B cell (primary cell): ENCODE measurements at regions not wholly inside any gene's neighbourhood (a gene's known extent, or its start where the extent isn't known, plus 50 kb on each side); places are given as distances from the start of the nearest gene placed in this dataset.

Experiments
- ATAC-seq: fragments of 200-7000 bp; cut with Tn5 transposase; one replicate; pipeline ENCODE4 v1.10.0; 2021; ENCODE audit warnings: low read depth, mild to moderate bottlenecking, moderate number of reproducible peaks, moderate library complexity
- CTCF ChIA-PET: fragments of 350-600 bp; sonication (Branson Sonifier 250); formaldehyde crosslinking; loops from one replicate; lab custom pipeline; 2021; ENCODE audit warnings: antibody characterized with exemption, inconsistent platforms; lab: Charles Lee
- POLR2A ChIA-PET: fragments of 350-600 bp; sonication (Branson Sonifier 250); formaldehyde crosslinking; loops from one replicate; lab custom pipeline; 2021; ENCODE audit warnings: antibody characterized with exemption; lab: Charles Lee
- DNase-seq: peaks from one replicate; pipeline ENCODE4 v3.0.0; 2013
- H2AFZ ChIP-seq: 2 replicates; pipeline ENCODE4 v1.6.1; 2012; ENCODE audit warnings: mild to moderate bottlenecking, low read depth, low read length; ENCODE audit not compliant: insufficient read depth, poor library complexity, severe bottlenecking
- H3K27ac ChIP-seq, 2 donors: 1 replicate in 1 of 2; 2 replicates in 1 of 2; pipeline ENCODE4 v1.5.1; 2012 to 2013; ENCODE audit warnings: low read length in 2 of 2, mild to moderate bottlenecking in 2 of 2, moderate library complexity in 1 of 2
- H3K27me3 ChIP-seq, 4 experiments: fragments of 200-600 bp in 1 of 4; sonication (generic) in 1 of 4; replicated peaks in 1 of 4; 1 replicate in 2 of 4; 2 replicates in 2 of 4; pipeline versions ENCODE4 v1.6.1 to v1.7.0; 2013 to 2016; ENCODE audit warnings: low read length in 3 of 4, mild to moderate bottlenecking in 2 of 4, mixed read lengths in 1 of 4, moderate library complexity in 1 of 4; ENCODE audit not compliant: insufficient read depth in 4 of 4, control insufficient read depth in 3 of 4; ENCODE audit errors: control extremely low read depth in 1 of 4
- H3K36me3 ChIP-seq, 2 experiments: replicated peaks in 1 of 2; 1 replicate in 1 of 2; 2 replicates in 1 of 2; pipeline versions ENCODE4 v1.6.1 to v1.7.1; 2013; ENCODE audit warnings: low read length in 1 of 2; ENCODE audit not compliant: insufficient read depth in 2 of 2, control insufficient read depth in 1 of 2; ENCODE audit errors: control extremely low read depth in 1 of 2, extremely low read depth in 1 of 2
- H3K4me1 ChIP-seq, 2 donors: fragments of 200-600 bp in 1 of 2; sonication (generic) in 1 of 2; 1 replicate in 1 of 2; 2 replicates in 1 of 2; pipeline versions ENCODE4 v1.5.1 to v1.6.1; 2013 to 2017; ENCODE audit warnings: low read length in 2 of 2; ENCODE audit not compliant: control insufficient read depth in 2 of 2, insufficient read depth in 2 of 2
- H3K4me2 ChIP-seq: replicated peaks from 2 replicates; pipeline ENCODE3; 2012; ENCODE audit warnings: mild to moderate bottlenecking, low read depth, low read length; ENCODE audit not compliant: poor library complexity, severe bottlenecking
- H3K4me3 ChIP-seq, 5 experiments: fragments of 200-600 bp in 1 of 5; sonication (generic) in 1 of 5; 1 replicate in 3 of 5; 2 replicates in 2 of 5; pipeline versions ENCODE4 v1.5.1 to v1.7.0; 2011 to 2016; ENCODE audit warnings: low read length in 4 of 5, mild to moderate bottlenecking in 4 of 5, low read depth in 2 of 5, control low read depth in 1 of 5, moderate library complexity in 1 of 5; ENCODE audit not compliant: insufficient read depth in 1 of 5; ENCODE audit errors: control extremely low read depth in 1 of 5, extremely low read depth in 1 of 5
- H3K79me2 ChIP-seq: fragments of 200-600 bp; sonication (generic); one replicate; pipeline ENCODE4 v1.6.0; 2016; ENCODE audit warnings: low read length; ENCODE audit not compliant: control insufficient read depth, insufficient read depth
- H3K9ac ChIP-seq: fragments of 200-600 bp; sonication (generic); 2 replicates; pipeline ENCODE4 v1.6.1; 2017; ENCODE audit warnings: mild to moderate bottlenecking, low read length, moderate library complexity
- H3K9me3 ChIP-seq, 3 donors: one replicate each; pipeline versions ENCODE4 v1.6.1 to v1.7.1; 2013; ENCODE audit warnings: low read length in 2 of 3; ENCODE audit not compliant: control insufficient read depth in 2 of 3, insufficient read depth in 1 of 3; ENCODE audit errors: control extremely low read depth in 1 of 3
- H4K20me1 ChIP-seq: 2 replicates; pipeline ENCODE4 v1.6.0; 2012; ENCODE audit warnings: mild to moderate bottlenecking, low read length; ENCODE audit not compliant: insufficient read depth, control insufficient read depth, poor library complexity, severe bottlenecking
- H3K27ac Mint-ChIP-seq: one replicate; pipeline ENCODE4 v1.8.0; 2021; ENCODE audit warnings: mixed read lengths
- H3K27me3 Mint-ChIP-seq: one replicate; pipeline ENCODE4 v1.8.0; 2021; ENCODE audit warnings: mixed read lengths
- H3K4me1 Mint-ChIP-seq: one replicate; pipeline ENCODE4 v1.8.0; 2021; ENCODE audit warnings: mixed read lengths
- H3K4me3 Mint-ChIP-seq: one replicate; pipeline ENCODE4 v1.8.0; 2021; ENCODE audit warnings: mixed read lengths
- H3K9me3 Mint-ChIP-seq: one replicate; pipeline ENCODE4 v1.8.0; 2022; ENCODE audit warnings: mixed read lengths; ENCODE audit not compliant: insufficient read depth
- EZH2 ChIP-seq: IDR thresholded peaks from 2 replicates; pipeline ENCODE4 v1.6.1; 2012; ENCODE audit warnings: borderline replicate concordance, low read depth, mild to moderate bottlenecking, moderate library complexity, low read length; ENCODE audit not compliant: insufficient read depth, poor library complexity, severe bottlenecking
- WGBS: methylation state at CpG from one replicate; pipeline ENCODE4 v1.1.5; 2013; ENCODE audit warnings: missing lambda C conversion rate; ENCODE audit not compliant: insufficient coverage; 5-methylcytosine and 5-hydroxymethylcytosine counted together
- intact Hi-C: fragments of 100-400 bp; cut with micrococcal nuclease; formaldehyde crosslinking; loops from one replicate; pipeline ENCODE4 v1.10.0; 2022
- TF ChIP-seq, protein P1 (sequence below): fragments of 200-600 bp; IDR thresholded peaks from one replicate; pipeline ENCODE4 v1.8.0; 2022; ENCODE audit warnings: antibody characterized with exemption, mild to moderate bottlenecking

DNA sequence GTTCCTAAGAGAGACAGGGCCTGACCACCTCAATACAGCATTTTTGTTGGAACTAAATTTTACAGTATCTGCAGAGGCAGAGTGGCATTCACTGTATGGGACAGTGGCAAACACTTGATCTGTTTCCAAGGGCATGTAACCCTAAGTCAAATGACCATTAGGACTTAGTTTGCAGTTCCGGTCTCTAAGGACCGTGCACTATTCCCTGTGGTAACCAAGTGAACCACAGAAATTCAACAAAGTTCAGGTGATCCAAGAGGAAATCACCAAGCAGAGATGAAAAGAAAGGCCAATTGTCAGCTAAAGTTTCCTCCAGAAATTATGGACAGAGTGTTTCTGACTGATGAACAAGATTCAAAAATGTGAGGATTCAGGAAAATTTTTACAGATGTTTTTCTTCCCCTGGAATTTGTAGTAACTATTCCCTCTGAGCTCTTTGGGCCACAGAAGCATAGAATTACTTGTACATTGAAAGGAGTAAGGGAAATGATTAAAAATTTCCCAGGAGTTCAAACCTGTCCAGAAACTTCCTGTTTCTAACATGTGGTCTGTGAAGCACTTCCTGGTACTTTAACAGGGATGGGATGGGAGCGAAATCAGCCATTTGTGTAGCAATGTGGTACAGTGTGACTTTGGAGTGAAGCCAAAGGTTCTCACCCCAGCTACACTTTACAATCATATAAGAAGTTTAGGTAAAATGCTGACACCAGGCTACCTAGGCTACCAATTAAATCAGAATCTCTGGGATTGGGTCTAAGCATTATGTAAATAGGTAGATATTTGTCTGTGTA lies 266.1 kb upstream of the MAP3K1 start:
- Histone ChIP-seq H3K4me1 (no peaks in the 10 kb centered on the region), H3K9ac (no peak overlapping the region), H3K9me3 (no peaks in the 10 kb centered on the region), H3K27me3 (no peaks in the 10 kb centered on the region), H4K20me1 (no peaks in the 10 kb centered on the region), H3K79me2 (no peaks in the 10 kb centered on the region), H3K4me2 (no peak overlapping the region), H3K4me3 (no peak overlapping the region), H3K27ac (no peak overlapping the region), H3K36me3 (no peaks in the 10 kb centered on the region), H2AFZ (no peak overlapping the region)
- WGBS = 92% methylated on average over 2 of the region's 3 CpGs
- no peak for ATAC-seq
- TF ChIP-seq, protein P1, sequence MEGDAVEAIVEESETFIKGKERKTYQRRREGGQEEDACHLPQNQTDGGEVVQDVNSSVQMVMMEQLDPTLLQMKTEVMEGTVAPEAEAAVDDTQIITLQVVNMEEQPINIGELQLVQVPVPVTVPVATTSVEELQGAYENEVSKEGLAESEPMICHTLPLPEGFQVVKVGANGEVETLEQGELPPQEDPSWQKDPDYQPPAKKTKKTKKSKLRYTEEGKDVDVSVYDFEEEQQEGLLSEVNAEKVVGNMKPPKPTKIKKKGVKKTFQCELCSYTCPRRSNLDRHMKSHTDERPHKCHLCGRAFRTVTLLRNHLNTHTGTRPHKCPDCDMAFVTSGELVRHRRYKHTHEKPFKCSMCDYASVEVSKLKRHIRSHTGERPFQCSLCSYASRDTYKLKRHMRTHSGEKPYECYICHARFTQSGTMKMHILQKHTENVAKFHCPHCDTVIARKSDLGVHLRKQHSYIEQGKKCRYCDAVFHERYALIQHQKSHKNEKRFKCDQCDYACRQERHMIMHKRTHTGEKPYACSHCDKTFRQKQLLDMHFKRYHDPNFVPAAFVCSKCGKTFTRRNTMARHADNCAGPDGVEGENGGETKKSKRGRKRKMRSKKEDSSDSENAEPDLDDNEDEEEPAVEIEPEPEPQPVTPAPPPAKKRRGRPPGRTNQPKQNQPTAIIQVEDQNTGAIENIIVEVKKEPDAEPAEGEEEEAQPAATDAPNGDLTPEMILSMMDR = no peak
- TF ChIP-seq EZH2 = no peak
- no peak overlapping the region for H3K27ac Mint-ChIP-seq
- no peaks in the 10 kb centered on the region for H3K9me3 Mint-ChIP-seq
- DNase-seq = no peak
- H3K27me3 Mint-ChIP-seq = no peaks in the 10 kb centered on the region
- no peak overlapping the region for H3K4me3 Mint-ChIP-seq
- ChIA-PET POLR2A (no interaction called here), CTCF (interaction anchor here (0.6 to 1.1 kb wide), 2 partner anchors 278 to 279 kb away, joined by 3 to 6 read pairs; no protein-coding TSS in a partner anchor)
- H3K4me1 Mint-ChIP-seq = peaks cover 4% of the 10 kb centered on the region
- intact Hi-C loops = no loop called here

DNA sequence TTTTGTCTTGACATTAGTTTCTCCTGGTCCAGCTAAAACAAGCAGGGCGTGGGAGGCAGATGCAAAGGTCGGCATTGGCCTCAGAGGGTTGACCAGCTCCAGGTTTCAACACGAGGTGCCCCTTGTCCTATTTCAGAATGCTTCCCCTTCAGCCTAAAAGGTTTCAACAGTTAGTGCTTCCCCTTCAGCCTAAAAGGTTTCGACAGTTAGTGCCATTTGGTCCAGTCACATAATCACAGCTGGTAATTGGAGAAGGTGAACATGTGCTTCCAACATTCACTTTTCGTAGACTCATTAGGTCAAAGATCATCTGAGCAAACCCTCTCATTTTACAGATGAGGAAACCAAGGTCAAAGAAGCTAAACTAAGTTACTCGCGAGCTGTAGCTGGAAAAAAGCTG lies 270.3 kb upstream of the MAP3K1 start:
- no peaks in the 10 kb centered on the region for H3K36me3 ChIP-seq
- CTCF ChIA-PET = interaction anchor here (0.7 to 0.9 kb wide), 2 partner anchors 274 to 415 kb away, joined by 3 read pairs; no protein-coding TSS in a partner anchor
- no peaks in the 10 kb centered on the region for H4K20me1 ChIP-seq
- no peaks in the 10 kb centered on the region for H3K9me3 ChIP-seq
- ATAC-seq (no peak), DNase-seq (no peak)
- H3K4me3 Mint-ChIP-seq = no peak overlapping the region
- H2AFZ ChIP-seq = no peak overlapping the region
- H3K4me2 ChIP-seq = no peak overlapping the region
- H3K27me3 Mint-ChIP-seq = no peaks in the 10 kb centered on the region
- TF ChIP-seq, protein P1 = no peak
- no peak for TF ChIP-seq EZH2
- H3K9me3 Mint-ChIP-seq = no peaks in the 10 kb centered on the region
- no peak overlapping the region for H3K27ac ChIP-seq
- POLR2A ChIA-PET = no interaction called here
- no peak overlapping the region for H3K4me3 ChIP-seq
- H3K4me1 Mint-ChIP-seq = peaks cover 15% of the 10 kb centered on the region
- H3K27me3 ChIP-seq = no peaks in the 10 kb centered on the region
- peaks cover 8% of the 10 kb centered on the region in 2 donors for H3K4me1 ChIP-seq
- no peak overlapping the region for H3K27ac Mint-ChIP-seq
- H3K79me2 ChIP-seq = no peaks in the 10 kb centered on the region
- H3K9ac ChIP-seq = no peak overlapping the region
- 96% methylated on average over 5 of the region's 7 CpGs for WGBS
- intact Hi-C loops = no loop called here
